HUES6 (cell line): ENCODE measurements at regions not wholly inside any gene's neighbourhood (a gene's known extent, or its start where the extent isn't known, plus 50 kb on each side); places are given as distances from the start of the nearest gene placed in this dataset.

Experiments used
- H3K27ac ChIP-seq: 2 replicates; pipeline ENCODE4 v1.7.0; 2013; ENCODE audit warnings: low read depth, mild to moderate bottlenecking, low read length, inconsistent platforms
- H3K27me3 ChIP-seq: 2 replicates; pipeline ENCODE4 v1.6.1; 2013; ENCODE audit warnings: low read length; ENCODE audit not compliant: control insufficient read depth, insufficient read depth
- H3K36me3 ChIP-seq: 2 replicates; pipeline ENCODE4 v1.6.1; 2013; ENCODE audit warnings: low read length; ENCODE audit not compliant: control insufficient read depth, insufficient read depth
- H3K4me1 ChIP-seq: 2 replicates; pipeline ENCODE4 v1.6.1; 2013; ENCODE audit warnings: low read length; ENCODE audit not compliant: control insufficient read depth, insufficient read depth
- H3K4me3 ChIP-seq: 2 replicates; pipeline ENCODE4 v1.5.1; 2013; ENCODE audit warnings: low read depth, low read length
- H3K9ac ChIP-seq: one replicate; pipeline ENCODE4 v1.6.1; 2013; ENCODE audit warnings: mild to moderate bottlenecking, low read length
- H3K9me3 ChIP-seq: 2 replicates; pipeline ENCODE4 v1.6.1; 2013; ENCODE audit warnings: low read depth, low read length; ENCODE audit not compliant: control insufficient read depth, insufficient read depth

DNA sequence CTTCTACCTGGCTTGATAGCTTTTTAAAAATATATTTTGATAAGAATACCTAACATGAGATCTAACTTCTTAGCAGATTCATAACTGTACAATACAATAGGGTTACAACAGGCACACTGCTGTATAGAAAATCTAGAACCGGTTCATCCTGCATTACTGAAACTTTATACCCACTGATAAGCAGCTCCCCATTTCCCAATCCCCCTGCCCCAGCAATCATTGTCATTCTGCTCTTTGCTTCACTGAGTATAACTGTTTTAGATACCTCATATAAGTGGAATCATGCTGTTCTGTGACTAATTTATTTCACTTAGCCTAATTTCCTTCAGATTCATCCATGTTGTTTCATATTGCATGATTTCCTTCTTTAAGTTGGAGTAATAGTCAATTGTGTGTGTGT, 906.0 kb downstream of the GBE1 start:
- Histone ChIP-seq H3K9me3 (no peaks in the 10 kb centered on the region), H3K27ac (no peak overlapping the region), H3K27me3 (no peaks in the 10 kb centered on the region), H3K36me3 (no peaks in the 10 kb centered on the region), H3K9ac (no peak overlapping the region), H3K4me1 (no peaks in the 10 kb centered on the region), H3K4me3 (no peak overlapping the region)

DNA sequence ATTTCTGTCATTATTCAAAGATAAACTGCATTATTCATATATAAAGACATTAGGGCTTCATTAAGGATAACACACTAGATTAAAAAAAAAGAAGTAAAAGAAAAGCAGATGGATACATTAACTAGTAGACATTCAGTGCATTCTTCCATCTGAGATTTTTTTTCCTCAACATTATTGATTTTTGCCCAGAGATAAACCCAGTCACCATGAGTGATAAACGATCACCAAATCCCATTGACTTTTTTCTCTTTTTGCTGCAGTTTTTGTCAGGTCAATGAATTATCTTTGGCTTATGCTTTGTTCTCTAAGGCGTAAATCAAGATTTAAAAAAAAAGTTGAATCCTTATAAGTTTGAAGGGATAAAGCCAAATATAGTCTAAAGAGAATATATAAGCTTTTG, 925.0 kb downstream of the GBE1 start:
- Histone ChIP-seq H3K27ac (no peak overlapping the region), H3K4me1 (no peaks in the 10 kb centered on the region), H3K36me3 (no peaks in the 10 kb centered on the region), H3K9me3 (no peaks in the 10 kb centered on the region), H3K4me3 (no peak overlapping the region), H3K27me3 (no peaks in the 10 kb centered on the region), H3K9ac (no peak overlapping the region)

DNA sequence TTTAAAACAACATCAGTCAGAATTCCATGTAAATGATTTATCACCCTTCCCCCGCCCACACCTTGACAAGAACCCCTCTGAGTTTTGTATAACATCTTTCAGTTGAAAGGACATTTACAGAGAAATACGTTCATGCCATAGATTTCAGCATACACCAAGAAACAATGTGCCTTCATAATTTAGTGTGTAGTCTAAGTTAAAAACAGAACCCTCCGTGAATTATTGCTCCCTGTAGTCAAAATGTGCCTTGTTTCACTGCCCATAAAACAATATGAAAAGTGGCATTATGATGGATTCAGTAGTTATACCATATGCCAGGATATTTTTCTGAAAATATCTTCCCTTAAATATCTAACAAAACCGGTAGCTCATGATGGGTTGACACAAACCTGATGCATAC, 953.9 kb downstream of the GBE1 start:
- Histone ChIP-seq H3K4me1 (no peaks in the 10 kb centered on the region), H3K9me3 (no peaks in the 10 kb centered on the region), H3K27me3 (no peaks in the 10 kb centered on the region), H3K27ac (no peak overlapping the region), H3K4me3 (no peak overlapping the region), H3K36me3 (no peaks in the 10 kb centered on the region), H3K9ac (no peak overlapping the region)

DNA sequence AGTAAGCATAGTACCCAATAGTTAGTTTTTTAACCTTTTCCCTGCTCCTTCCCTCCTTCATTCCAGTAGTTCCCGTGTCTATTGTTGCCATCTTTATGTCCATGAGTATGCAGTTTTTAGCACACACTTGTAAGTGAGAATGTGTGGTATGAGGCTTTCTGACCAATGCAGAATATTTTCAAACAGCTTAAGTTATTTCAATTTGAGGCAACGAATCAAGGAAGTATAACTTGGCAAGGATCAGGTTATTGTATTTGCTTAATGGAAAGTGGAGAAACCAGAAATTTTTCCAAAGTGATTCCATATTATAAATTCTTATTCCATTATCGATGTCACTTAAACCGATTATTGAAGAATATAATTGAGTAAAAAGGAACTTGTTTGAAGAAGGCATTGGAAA, 954.8 kb downstream of the GBE1 start:
- H3K4me1 ChIP-seq = no peaks in the 10 kb centered on the region

DNA sequence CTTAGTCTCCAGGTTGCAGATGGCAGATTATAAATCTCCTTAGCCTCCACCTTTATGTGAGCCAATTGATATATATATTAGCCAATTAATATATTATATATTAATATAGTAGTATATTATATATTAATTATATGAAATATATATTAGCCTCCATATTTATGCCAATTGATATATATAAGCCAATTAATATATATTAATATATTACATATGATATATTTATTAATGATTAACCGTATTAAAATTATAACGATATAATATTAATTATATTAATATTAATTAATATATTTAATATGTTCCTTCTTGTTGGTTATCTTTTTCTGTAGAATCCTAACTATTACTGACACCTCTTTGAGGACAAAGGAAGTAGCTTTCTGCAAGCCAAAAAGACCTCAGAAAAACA, 972.5 kb downstream of the GBE1 start:
- Histone ChIP-seq H3K27me3 (no peaks in the 10 kb centered on the region), H3K9me3 (no peaks in the 10 kb centered on the region), H3K4me1 (no peaks in the 10 kb centered on the region), H3K36me3 (no peaks in the 10 kb centered on the region), H3K4me3 (no peak overlapping the region), H3K27ac (no peak overlapping the region), H3K9ac (no peak overlapping the region)

More for the DNA sequence above, 954.8 kb downstream of the GBE1 start:
- Histone ChIP-seq H3K9me3 (no peaks in the 10 kb centered on the region), H3K27ac (no peak overlapping the region), H3K9ac (no peak overlapping the region), H3K27me3 (no peaks in the 10 kb centered on the region), H3K4me3 (no peak overlapping the region), H3K36me3 (no peaks in the 10 kb centered on the region)

DNA sequence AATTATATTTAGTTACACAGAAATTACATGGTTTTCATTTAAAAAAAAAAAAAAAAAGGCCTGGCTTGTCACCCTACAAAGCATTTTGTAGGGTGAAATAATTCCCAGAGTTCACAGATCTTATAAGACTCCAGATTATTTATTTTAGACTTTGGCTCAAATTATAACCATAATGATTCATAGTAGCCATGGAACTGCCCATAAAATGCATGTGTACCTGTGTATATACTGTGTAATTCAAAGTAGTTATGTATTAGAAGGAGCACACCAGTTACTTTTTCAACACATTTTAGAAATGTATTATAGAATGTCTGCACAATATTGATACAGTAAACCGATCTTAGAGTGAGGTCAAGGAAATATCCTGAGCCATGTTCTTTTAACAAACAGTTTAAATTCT, 975.6 kb downstream of the GBE1 start:
- Histone ChIP-seq H3K9ac (no peak overlapping the region), H3K36me3 (no peaks in the 10 kb centered on the region), H3K27ac (no peak overlapping the region), H3K27me3 (no peaks in the 10 kb centered on the region), H3K9me3 (no peaks in the 10 kb centered on the region), H3K4me1 (no peaks in the 10 kb centered on the region), H3K4me3 (no peak overlapping the region)

DNA sequence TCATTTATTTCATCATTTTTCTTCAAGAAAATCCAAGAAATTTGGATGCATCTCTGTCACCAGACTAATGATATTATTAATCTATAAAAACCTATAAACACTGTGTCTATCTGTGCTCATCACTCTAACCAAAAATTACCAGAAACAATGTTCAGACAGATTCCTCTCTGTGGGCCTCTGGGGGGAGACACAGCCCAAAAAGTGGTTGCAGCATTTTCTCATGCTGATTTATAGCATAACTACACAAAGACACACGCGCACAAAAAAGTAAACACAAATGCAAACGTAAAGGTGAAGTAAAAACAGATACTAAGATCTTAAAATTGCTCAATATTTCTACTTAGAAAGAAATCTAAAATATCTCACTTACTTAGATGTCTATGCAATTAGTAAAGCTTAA, 976.0 kb downstream of the GBE1 start:
- no peak overlapping the region for H3K9ac ChIP-seq
- no peaks in the 10 kb centered on the region for H3K36me3 ChIP-seq
- H3K27me3 ChIP-seq = no peaks in the 10 kb centered on the region
- H3K4me1 ChIP-seq = no peaks in the 10 kb centered on the region
- H3K9me3 ChIP-seq = no peaks in the 10 kb centered on the region
- H3K4me3 ChIP-seq = no peak overlapping the region
- H3K27ac ChIP-seq = no peak overlapping the region

DNA sequence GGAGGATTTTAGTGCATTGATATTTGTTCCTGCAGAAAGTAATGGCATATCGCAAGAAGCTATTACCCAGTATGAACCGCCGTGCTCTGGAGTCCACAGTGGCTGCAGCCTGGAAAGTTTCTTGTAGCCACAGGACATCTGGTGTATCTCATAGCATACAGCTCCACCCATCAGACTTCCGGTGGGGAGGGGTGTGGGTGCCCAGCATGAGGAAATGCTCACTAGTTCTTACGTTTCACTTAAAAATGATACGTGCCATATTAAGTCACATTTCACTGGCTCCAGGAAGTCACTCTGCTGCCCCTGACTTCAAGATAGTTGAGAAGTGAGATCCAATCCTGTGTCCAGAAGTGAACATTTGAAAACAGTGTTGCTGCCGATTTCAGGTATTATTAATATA, 990.4 kb downstream of the GBE1 start:
- Histone ChIP-seq H3K9ac (no peak overlapping the region), H3K36me3 (no peaks in the 10 kb centered on the region), H3K4me3 (peak overlapping the region; percentile 72; the same call in 1 of the 2 replicates), H3K9me3 (no peaks in the 10 kb centered on the region), H3K27me3 (no peaks in the 10 kb centered on the region), H3K27ac (no peak overlapping the region), H3K4me1 (no peaks in the 10 kb centered on the region)

DNA sequence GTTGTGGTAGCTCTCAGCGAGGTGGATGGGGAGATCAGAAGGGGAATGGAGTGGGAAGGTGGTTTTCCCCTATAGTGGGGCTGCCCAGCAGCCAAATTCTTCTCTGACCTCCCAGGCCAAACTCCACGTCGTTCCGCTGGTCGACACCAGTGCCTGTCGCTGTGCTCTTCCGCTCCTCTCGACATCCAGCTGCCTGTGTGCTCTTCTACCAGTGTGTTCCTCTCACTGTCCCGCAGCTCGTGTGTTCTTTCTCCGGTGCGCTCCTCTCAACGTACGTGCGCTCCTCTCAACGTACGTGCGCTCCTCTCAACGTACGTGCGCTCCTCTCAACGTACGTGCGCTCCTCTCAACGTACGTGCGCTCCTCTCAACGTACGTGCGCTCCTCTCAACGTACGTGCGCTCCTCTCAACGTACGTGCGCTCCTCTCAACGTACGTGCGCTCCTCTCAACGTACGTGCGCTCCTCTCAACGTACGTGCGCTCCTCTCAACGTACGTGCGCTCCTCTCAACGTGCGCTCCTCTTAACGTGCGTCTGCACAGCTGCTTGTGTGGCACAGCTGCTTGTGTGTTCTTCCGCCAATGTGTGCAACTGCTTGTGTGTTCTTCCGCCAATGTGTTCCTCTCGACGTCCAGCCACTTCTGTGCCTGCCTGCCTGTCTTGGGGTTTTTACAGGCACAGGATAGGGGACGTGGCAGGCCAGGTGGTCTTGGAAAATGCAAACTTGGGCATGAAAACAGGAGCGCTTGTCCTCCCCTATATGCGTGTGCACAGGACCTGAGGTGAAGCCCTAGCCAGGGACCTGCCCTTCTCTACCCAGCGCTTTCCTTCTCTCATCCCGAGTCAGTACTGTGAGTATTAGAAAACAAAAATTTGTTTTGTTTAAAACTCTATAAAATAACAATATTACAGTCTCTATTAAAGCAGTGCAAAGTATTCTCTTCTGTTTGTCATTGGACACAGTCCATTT, 991.1 kb downstream of the GBE1 start:
- no peaks in the 10 kb centered on the region for H3K9me3 ChIP-seq
- peak overlapping the region; percentile 39 for H3K9ac ChIP-seq
- H3K27ac ChIP-seq = no peak overlapping the region

DNA sequence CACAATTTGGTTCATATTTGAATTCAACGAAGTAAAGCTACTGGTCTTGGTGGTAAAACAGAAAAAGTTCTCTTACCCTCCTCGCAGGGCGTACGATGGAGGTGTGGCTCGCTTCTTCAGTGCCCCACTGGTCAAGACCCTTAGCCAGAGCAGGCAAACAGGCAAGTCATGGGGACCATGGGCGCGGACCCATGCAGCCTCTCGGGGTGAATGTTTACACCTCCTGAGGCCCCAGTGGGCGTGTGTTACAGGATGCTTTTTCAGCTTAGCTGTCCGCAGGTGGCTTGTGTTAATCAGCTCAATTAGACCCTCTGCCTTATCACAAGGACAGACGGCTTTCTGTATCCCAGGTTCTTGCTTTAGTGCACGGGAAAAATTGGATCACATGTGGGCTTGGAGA, 991.8 kb downstream of the GBE1 start:
- Histone ChIP-seq H3K4me3 (peak overlapping the region; percentile 72), H3K9me3 (no peaks in the 10 kb centered on the region), H3K4me1 (no peaks in the 10 kb centered on the region), H3K36me3 (no peaks in the 10 kb centered on the region), H3K27me3 (no peaks in the 10 kb centered on the region), H3K9ac (no peak overlapping the region), H3K27ac (no peak overlapping the region)

More for the DNA sequence above, 991.1 kb downstream of the GBE1 start:
- Histone ChIP-seq H3K36me3 (no peaks in the 10 kb centered on the region), H3K4me1 (no peaks in the 10 kb centered on the region), H3K27me3 (no peaks in the 10 kb centered on the region), H3K4me3 (peak overlapping the region; percentile 72)

DNA sequence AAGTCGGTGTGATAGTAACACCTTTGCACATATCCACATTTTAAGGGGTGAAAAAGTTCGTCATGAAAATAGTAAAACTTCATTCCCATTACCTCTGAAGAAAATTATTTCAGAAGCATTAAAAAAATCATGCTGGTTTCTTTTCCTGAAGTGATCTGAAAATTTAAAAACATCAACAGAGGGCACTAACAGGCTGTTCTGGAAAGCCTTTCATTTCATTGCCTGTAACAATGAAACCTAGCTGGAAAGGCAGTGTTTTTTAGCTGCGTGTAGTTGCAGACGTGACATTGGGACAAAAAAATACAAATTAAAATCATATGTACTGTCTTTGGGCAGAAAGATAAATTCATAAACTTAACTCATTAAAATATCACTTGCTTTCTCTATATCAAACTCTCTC, 993.8 kb downstream of the GBE1 start:
- H3K4me3 ChIP-seq = no peak overlapping the region; the same call in 1 of the 2 replicates
- H3K9me3 ChIP-seq = no peaks in the 10 kb centered on the region
- H3K36me3 ChIP-seq = no peaks in the 10 kb centered on the region
- no peaks in the 10 kb centered on the region for H3K27me3 ChIP-seq
- no peak overlapping the region for H3K9ac ChIP-seq
- no peak overlapping the region for H3K27ac ChIP-seq
- no peaks in the 10 kb centered on the region for H3K4me1 ChIP-seq
